Superior temporal gyrus (tissue), 1 donor: ENCODE measurements at regions not wholly inside any gene's neighbourhood (a gene's known extent, or its start where the extent isn't known, plus 50 kb on each side); places are given as distances from the start of the nearest gene placed in this dataset.
"Not testable (repeated sequence)": the region's sequence is repeated elsewhere in the genome, so short reads cannot be mapped to it uniquely, and the experiment has no call there.

Experiments
- DNase-seq: peaks from one replicate; pipeline ENCODE4 v3.0.0-alpha.2; 2016; ENCODE audit errors: extremely low spot score

DNA sequence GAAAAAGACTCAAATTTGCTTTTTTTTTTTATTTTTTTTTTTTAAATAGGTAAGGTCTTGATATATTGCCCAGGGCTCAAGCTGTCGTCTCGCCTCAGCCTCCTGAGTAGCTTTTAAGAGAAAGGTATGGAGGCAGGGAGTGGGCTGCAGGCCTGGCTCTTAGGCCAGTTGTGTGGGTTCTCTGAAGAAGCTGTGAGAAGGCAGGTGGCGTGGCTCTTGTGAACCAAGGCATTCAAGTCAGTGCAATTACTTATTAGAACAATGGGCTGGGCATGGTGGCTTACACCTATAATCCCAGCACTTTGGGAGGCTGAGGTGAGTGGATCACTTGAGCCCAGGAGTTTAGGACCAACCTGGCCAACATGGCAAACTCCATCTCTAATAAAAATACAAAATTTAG lies 244.0 kb upstream of the SFRP2 start:
- no peak for DNase-seq

DNA sequence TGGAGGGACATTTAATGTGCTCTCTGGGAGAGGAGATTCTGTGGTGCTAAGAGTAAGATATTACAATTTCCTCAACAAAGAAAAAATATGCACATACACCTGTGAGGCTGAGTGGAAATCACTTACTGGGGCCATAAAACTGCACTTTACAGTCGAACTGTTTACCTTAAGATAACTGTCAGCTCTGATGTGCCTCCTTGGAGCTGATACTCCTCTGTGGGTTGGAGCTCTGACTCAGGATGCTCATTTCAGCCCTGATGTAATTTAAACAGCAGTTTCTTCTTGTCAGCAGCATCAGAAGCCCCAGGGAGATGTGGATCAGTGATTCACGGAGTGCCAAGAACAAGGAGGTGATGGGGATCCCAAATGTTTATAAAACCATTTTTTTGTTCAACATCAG lies 241.9 kb upstream of the SFRP2 start:
- DNase-seq: no peak

DNA sequence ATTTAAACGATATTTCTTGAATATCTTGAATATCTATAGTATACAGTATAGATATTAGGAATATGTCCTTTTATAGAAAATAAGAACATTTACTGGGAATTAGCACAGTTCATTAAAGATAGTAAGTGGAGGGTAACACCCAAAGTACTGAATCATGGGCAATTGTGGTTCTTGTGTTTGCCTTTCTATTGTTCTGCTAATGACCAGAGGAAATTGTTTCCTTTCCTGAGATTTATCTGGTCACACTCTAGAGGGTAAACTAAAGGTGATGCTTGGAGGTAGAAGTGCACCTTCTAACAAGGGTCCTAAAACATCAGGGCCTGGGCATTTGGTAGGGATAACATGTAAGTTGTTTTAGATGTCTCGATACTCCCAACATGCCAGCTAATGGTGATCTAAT lies 241.3 kb upstream of the SFRP2 start:
- no peak for DNase-seq

DNA sequence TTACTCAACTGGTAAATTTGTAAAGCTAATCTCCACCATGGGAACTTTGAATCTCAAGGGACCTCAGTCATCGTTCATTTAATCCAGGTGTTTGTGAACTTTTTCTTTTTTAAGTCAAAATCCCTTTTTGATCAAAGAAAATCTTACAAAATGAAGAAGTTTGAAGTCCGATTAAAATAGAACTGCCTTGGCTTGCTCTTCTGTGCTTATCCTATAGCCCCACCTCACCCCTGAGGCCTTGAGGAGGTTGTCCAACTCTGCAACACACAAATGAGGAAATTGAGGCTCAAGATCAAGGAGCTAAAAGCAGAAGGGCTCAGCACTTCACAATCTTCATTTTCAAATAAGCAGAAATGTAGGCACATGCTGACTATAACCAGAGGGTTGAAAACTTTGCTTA lies 240.3 kb upstream of the SFRP2 start:
- DNase-seq: no peak

DNA sequence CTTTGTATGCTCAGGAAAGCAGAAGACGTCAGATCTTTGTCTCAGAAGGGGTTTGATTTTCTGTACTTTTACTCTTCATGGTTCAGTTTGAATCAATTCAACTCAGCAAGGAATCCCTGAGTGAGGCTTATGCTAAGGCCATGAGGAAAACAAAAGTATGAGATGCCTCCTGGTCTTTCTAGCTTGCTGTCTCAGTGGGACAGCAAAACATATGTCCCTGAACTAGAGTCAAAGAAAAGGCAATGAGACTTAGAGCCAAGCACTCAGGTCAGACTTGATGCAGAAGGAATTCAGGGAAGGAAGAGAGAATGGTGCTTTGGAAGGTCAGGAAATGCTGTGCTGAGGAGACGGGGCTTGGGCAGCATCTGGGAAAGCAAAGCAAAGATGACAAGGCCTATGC lies 236.2 kb upstream of the SFRP2 start:
- no peak for DNase-seq

DNA sequence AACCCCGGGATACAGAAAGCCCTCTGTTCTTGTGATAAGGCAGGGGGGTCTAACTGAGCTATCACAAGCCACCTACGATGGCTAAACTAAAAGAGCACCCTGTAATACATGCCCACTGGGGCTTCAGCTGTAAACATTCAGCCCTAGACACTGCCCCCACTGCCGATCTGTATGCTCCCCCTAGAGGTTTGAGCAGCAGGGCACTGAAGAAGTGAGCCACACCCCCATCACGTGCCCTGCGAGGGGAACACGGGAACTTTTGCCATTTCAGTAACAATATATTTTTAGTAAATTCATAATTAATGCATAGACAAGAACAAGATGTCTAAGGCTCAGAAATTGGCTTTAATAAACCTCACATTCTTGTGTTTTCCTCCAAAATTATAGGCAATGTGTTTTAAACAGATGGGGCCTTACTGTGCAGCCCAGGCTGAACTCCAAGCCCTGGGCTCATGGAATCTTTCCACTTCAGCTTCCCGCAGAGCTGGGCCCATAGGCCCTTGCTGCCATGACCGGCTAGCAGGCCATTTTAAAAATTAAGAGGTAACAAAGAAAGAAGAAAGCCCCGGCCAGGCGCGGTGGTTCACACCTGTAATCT lies 235.3 kb upstream of the SFRP2 start:
- DNase-seq: no peak

DNA sequence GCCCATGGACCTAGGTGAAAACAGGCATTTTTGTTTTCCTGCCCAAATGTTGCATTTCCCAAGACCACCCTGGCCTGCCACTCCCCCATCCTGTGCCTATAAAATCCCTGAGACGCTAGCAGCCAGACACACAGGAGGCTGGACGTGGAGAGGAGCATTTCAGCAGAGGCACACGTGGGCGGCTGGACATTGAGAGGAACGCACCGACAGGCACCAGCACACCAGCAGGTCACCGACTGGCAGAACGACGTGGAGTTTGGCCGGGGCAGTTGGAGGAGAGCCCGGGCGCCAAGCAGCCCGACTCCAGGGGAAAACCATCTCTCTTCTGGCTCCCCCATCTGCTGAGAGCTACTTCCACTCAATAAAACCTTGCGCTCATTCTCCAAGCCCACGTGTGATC lies 234.8 kb upstream of the SFRP2 start:
- not testable (repeated sequence) for DNase-seq

DNA sequence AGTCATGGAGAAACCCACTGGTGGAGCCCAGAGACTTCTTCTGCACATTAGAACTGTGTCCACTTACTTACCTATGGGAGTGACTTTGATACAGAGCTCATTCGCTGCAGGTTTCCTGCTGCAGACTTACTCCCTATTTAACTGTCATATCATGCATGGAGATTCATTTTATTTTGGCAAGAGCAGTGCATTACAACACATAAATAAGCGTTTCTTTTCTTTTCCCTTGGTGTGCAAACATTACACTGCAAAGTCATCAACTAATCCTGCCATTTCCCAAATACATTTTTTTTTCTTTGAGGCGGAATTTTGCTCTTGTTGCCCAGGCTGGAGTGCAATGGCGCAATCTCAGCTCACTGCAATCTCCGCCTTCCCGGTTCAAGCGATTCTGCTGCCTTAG lies 230.9 kb upstream of the SFRP2 start:
- no peak for DNase-seq

DNA sequence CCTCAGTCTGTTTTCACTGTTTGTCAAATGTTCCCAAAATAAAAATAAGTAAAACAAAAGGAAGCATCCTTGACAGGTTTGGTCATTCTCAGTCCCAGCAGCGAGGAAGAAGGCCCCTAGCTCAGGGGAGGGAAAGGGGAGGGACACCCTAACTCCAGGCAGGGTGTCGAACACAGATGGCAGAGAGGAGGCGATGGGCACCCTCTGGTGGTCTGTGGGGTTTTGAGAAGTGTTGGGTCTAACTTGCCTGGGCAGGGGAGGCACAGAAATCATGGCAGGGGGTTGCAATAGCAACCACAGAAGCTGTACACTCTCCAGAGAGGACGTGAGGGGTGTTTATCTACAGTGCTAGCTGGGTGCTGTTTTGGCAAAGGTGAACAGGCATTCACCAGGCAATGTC lies 229.8 kb upstream of the SFRP2 start:
- no peak for DNase-seq

DNA sequence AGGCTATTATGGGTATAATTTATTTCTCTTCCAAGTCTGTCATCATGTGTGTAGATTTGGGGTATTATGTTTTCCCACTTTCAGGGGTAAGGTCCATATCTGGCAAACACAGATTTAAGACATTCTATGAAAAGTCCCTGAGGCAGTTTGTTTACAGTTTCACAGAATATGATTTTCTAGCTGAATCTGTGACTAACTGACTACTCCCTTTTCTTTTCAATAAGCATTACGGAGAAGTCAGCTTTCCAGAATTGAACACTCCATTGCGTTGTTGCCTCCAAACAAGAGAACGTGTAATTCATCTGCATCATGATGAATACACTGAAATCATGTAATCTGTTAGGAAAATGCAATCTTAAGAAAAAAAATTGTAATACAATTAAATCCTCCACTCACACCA lies 226.7 kb upstream of the SFRP2 start:
- DNase-seq: no peak

DNA sequence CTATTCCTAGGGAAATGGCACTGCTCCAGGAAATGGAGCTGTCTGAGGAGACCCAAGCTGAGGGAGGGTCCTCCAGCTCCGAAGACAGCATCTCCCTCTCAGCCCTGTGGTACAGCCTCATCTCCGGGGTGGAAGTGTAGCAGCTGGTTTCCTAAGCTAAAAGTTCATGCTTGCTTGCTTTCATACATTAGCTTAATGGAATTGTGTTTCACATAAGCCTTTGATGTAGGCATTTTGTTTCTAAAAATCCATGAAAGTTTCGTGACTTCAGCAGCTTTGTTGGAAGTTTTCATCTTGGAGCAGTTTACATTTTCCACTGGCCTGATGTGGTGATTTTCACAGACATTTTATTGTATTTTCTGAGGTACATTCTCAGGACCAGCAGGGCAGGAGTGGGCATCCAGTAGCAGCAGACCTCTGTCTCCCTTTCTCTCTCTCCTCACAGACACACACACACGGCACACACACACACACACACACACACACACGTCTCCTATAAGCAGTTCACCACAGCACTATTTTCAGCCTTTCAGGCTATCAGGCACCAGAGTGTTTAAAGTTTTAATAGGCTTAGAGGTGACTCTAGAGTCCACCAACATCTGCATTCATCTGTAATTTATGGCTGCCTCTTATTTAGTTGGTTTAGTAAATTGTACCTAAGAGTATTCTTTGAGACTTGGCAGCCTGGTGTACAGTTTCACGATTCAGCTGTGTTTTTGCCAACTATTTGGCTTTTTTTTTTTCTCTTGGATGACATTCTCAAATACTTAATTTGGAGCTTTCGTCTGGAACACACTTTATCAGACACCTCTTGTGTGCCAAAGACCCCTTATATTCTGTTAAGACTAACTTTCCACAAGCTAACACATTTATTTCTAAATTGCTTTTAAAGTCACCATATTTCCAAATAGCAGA lies 225.8 kb upstream of the SFRP2 start:
- no peak for DNase-seq

DNA sequence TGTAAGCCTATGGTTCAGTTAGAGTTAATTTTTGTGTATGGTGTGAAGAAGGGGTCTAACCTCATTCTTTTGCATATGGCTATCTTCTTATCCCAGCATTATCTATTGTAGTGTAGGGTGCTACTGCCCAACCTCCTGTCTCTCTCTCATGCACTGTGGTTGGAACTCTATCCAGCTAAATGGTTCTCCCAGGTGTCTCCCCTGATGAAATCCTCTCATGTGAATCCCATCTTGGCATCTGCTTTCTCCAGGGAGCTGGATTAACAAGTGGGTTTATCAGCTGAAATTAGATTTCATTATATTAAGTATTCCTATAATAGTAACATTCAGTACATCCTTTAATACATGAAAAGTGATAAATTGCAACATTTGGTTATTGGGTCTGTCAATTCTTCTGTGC lies 224.7 kb upstream of the SFRP2 start:
- DNase-seq: no peak

DNA sequence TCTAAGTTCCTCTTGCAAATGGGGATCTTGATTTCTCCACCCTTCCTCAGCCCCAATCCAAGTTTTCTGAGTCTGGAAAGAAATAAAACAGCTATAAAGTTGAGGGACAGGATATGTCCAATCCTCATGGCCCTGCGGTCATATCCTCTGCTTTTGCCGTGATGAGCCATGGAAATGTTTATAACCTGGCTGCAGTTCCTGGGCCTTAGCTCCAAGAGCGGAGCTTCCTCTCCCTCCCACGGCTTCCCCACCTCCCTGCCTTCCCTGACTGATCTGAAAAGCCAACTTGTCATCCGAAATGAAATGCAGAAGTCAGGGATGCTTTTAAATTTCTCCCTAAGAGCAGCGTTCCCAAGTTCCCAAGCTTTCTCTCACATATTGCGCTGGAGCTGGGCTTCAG lies 221.5 kb upstream of the SFRP2 start:
- DNase-seq: no peak

DNA sequence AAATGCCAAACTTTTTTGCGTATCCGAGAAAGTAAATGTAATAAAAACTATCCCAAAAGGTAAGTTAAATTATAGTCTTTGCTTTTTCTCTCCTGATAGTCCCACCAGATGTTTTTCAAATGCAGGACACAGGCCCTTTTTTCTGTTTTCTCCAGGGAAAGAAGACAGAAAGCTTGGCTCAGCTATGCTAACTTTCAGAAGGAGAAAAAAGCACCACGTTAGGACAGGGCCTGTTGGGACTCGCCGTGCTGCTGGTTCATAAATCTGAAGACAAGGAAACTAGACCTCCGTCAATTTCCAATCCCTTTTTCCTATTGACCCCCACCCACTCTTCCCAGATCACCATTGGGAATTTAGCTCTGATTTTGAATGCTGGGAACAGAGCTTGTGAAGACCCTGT lies 220.9 kb upstream of the SFRP2 start:
- DNase-seq: no peak

DNA sequence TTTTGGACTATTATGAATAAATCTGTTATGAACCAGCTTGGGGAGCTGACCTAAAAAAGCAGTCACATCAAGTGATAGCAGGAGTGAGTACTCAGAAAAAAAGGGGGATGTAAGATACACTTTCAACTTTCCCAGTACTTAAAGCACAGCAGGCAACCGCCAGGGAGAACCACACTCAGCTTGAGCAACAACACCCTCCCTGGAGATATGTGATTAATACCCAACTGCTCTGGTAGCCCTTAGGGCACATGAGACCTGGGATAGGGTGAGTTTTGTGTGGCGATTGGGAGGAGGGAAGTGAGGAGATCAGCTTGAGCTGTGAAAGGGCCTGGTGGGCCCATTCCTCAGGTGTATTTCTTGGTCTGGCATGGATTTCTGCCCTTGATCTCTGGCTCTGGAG lies 220.3 kb upstream of the SFRP2 start:
- DNase-seq: no peak

DNA sequence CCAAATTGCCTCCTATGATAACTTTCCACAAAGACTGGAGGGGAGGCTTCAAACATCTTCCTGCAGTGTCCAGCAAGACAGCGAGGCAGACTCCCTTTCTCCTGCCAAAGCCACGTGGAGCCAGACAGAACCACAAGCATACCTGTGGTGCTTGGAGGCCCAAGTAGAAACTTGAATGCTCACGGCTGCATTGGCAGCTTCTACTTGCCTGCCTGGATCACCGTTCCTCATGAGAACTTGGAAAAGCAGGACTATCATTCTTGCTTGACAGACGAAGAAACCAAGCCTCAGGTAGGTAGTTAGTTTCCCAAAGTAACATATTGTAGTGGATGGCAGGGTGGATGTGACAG lies 216.3 kb upstream of the SFRP2 start:
- no peak for DNase-seq

DNA sequence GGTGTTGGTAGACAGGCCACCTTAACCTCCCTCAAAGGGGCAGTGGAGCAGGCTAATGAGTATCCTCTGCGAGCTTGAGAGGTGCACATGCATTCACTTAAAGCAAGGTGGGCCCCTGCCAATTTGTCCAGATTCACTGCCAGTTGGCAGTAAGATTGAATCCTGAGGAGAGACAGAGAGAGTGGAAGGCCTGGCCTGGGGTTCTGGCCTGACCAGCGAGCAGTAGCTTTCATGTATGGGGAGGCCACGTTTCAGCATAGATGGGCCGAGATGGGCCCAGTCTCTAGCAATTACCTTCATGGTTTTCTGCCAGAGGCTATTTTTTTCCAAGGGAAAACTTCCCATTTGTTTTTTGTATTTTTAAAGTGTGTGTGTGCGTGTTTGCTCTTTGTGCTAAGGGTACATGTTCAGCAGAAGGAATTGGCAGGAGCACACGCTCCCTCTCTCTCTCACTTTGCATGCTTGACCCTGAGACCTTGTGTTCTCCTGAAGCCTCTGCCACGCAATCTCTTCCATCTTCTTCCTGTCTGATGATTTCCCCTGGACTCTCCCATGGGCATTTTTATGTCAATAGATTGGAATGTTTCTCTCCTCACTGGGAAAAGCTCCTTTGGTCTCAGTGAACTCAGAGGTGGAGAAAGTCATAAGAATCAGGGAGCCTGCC lies 215.8 kb upstream of the SFRP2 start:
- no peak for DNase-seq

DNA sequence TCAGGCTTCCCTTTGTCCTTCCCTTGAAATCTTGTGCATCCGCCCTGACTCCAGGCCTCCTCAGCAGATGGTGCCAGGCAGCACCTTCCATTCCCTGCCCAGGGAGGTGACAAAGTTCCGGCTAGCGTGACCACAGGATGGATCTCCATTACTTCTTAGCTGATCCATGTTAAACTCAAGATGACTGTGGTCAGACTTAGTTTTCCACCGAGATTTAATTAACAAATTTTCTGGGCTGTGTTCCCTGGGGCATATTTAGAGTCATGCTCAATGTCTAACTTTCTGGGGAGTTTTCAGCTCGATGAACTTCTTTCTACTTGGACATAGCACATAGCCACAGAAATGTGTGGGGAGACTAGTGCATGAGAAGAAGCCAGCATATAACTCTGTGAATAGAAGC lies 215.1 kb upstream of the SFRP2 start:
- no peak for DNase-seq

DNA sequence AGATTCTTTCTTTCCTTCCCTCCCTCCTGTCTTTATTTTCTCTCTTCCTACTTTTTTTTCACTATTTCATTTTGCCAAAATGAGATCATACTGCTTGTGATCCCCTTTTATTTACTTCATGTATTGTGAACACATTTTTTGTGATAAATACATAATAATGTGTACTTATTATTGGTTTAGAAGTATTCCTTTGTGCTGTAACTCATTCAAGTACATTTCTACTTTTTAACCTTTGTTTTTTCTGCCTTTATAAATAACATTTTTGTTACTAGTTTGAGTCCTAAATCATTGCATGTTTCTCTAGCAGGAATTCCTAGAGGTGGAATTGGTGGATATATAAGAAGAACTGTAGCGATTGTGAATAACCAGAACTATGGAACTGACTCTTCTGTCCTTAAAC lies 214.5 kb upstream of the SFRP2 start:
- DNase-seq: no peak

DNA sequence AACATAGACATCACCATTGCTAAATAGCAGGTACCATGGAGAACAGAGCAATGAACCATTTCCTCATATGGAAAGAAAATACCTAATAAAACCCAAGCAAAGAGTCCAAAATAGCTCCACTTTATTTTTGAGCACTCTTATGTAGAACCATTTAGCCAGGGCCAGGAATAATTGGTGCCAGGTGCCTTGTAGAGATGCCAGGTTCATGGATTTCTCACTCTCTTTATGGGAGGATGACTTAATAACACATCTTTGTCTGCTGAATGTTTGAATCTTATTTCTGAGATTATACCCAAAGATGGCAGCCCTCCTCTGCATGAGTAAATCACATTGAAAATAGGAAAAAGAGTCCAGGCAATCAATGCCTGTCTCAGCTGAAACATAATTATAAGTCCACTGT lies 212.3 kb upstream of the SFRP2 start:
- DNase-seq: no peak

DNA sequence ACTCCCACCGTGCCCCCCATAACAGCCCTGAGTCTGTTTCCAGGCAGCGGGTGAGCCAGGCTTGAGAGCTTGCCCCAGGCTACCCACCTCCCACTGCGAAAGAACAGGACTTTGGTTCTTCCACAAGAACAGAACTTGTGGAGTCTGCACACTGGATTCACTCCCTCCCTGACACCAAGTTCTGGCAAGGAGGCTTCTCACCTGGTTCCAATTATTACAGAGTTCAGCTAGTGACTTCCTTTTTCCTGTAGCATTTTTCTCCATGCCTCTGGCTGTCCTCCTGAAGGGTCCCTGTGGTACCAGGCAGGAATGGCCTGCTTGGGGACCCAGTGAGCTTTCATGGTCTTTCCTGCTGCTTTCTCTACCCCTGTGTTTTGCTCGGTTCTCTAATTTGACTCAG lies 208.6 kb upstream of the SFRP2 start:
- DNase-seq: no peak

DNA sequence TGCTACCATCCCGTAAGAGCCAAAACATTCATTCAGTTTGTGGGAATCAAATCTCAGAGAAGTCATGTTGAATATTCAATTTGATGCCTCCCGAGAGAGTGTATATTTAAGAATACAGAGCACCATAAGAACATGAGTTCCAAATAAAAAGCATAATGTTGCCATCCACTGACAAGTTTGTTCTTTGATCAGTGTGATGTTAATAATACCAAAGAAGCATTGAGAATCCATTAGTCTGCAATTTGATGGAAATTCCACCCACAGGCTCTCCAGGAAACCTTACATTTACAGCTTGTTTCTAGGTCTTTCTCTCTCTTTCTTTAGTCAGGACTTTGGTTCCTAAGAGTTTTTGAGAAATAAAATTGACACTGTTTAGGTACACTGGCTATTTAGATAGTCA lies 200.6 kb upstream of the SFRP2 start:
- DNase-seq: no peak
